Hepatocyte (in vitro differentiated cells): ENCODE measurements at regions not wholly inside any gene's neighbourhood (a gene's known extent, or its start where the extent isn't known, plus 50 kb on each side); places are given as distances from the start of the nearest gene placed in this dataset.

ENCODE experiments used
- DNase-seq: peaks from one replicate; pipeline ENCODE4 v3.0.0-alpha.2; 2016; ENCODE audit warnings: low spot score
- H2AFZ ChIP-seq: fragments of 200-600 bp; sonication (generic); 2 replicates; pipeline ENCODE4 v1.6.0; 2016; ENCODE audit warnings: antibody characterized with exemption, mild to moderate bottlenecking
- H3K27ac ChIP-seq: fragments of 200-600 bp; sonication (generic); 2 replicates; pipeline ENCODE4 v1.5.1; 2016; ENCODE audit warnings: mild to moderate bottlenecking
- H3K27me3 ChIP-seq: fragments of 200-600 bp; sonication (generic); 2 replicates; pipeline ENCODE4 v1.6.1; 2016
- H3K36me3 ChIP-seq: fragments of 200-600 bp; sonication (generic); replicated peaks from 2 replicates; pipeline ENCODE4 v1.5.1; 2016; ENCODE audit warnings: low read depth; ENCODE audit not compliant: insufficient read depth
- H3K4me1 ChIP-seq: fragments of 200-600 bp; sonication (generic); 2 replicates; pipeline ENCODE4 v1.5.1; 2016; ENCODE audit warnings: mild to moderate bottlenecking, moderate library complexity; ENCODE audit not compliant: insufficient read depth
- H3K4me2 ChIP-seq: fragments of 200-600 bp; sonication (generic); 2 replicates; pipeline ENCODE4 v1.6.0; 2016
- H3K4me3 ChIP-seq: fragments of 200-600 bp; sonication (generic); 2 replicates; pipeline ENCODE4 v1.5.1; 2016; ENCODE audit warnings: mild to moderate bottlenecking
- H3K79me2 ChIP-seq: fragments of 200-600 bp; sonication (generic); 2 replicates; pipeline ENCODE4 v1.6.0; 2017; ENCODE audit warnings: mild to moderate bottlenecking
- H3K9me2 ChIP-seq: fragments of 200-600 bp; sonication (generic); replicated peaks from 2 replicates; pipeline ENCODE4 v1.6.0; 2017; ENCODE audit warnings: mild to moderate bottlenecking; ENCODE audit not compliant: insufficient read depth
- H3K9me3 ChIP-seq: fragments of 200-600 bp; sonication (generic); 2 replicates; pipeline ENCODE4 v1.5.1; 2016; ENCODE audit warnings: low read depth, mild to moderate bottlenecking
- H4K20me1 ChIP-seq: fragments of 200-600 bp; sonication (generic); 2 replicates; pipeline ENCODE4 v1.6.0; 2016; ENCODE audit warnings: mild to moderate bottlenecking; ENCODE audit not compliant: insufficient read depth, poor library complexity, severe bottlenecking
- CTCF ChIP-seq: fragments of 200-600 bp; sonication (generic); IDR thresholded peaks from 2 replicates; pipeline ENCODE4 v1.5.1; 2016; ENCODE audit warnings: antibody characterized with exemption, mild to moderate bottlenecking; ENCODE audit not compliant: poor library complexity
- EZH2 ChIP-seq: fragments of 200-600 bp; sonication (generic); IDR thresholded peaks from 2 replicates; pipeline ENCODE4 v1.6.1; 2016; ENCODE audit warnings: antibody characterized with exemption, mild to moderate bottlenecking, borderline replicate concordance
- EZH2phosphoT487 ChIP-seq: fragments of 200-600 bp; sonication (generic); IDR thresholded peaks from one replicate; pipeline ENCODE4 v1.6.1; 2018; ENCODE audit warnings: antibody characterized with exemption, mild to moderate bottlenecking, low read depth, moderate library complexity; ENCODE audit not compliant: unreplicated experiment, severe bottlenecking
- WGBS: methylation state at CpG from one replicate; pipeline ENCODE4 v1.1.6; 2016; ENCODE audit warnings: low lambda C conversion rate; ENCODE audit errors: missing lambda C conversion rate; 5-methylcytosine and 5-hydroxymethylcytosine counted together

GRCh38 chr2:150134223-150134857, 353.1 kb downstream of the RND3 start:
- Histone ChIP-seq H3K79me2 (no peaks in the 10 kb centered on the region), H3K4me3 (no peak overlapping the region), H3K36me3 (no peaks in the 10 kb centered on the region), H3K9me3 (no peaks in the 10 kb centered on the region), H3K4me2 (no peak overlapping the region), H3K27me3 (no peaks in the 10 kb centered on the region), H3K9me2 (no peaks in the 10 kb centered on the region), H3K27ac (peak overlapping the region; percentile 59), H3K4me1 (peaks cover 19% of the 10 kb centered on the region), H4K20me1 (no peaks in the 10 kb centered on the region), H2AFZ (no peak overlapping the region)
- 49% methylated on average over 6 of the region's 6 CpGs for WGBS
- no peak for DNase-seq
- TF ChIP-seq EZH2 (no peak), CTCF (no peak), EZH2phosphoT487 (no peak)

GRCh38 chr2:150133623-150134022, 353.8 kb downstream of the RND3 start:
- DNase-seq: peak; percentile 61
- no peaks in the 10 kb centered on the region for H3K79me2 ChIP-seq
- no peaks in the 10 kb centered on the region for H3K9me2 ChIP-seq
- 73% methylated on average over 5 of the region's 5 CpGs for WGBS
- no peaks in the 10 kb centered on the region for H3K27me3 ChIP-seq
- TF ChIP-seq EZH2phosphoT487 (no peak), EZH2 (no peak), CTCF (no peak)
- H4K20me1 ChIP-seq: no peaks in the 10 kb centered on the region
- peaks cover 19% of the 10 kb centered on the region for H3K4me1 ChIP-seq
- H3K4me2 ChIP-seq: no peak overlapping the region
- no peaks in the 10 kb centered on the region for H3K9me3 ChIP-seq
- H2AFZ ChIP-seq: no peak overlapping the region
- H3K27ac ChIP-seq: peak overlapping the region; percentile 59
- no peaks in the 10 kb centered on the region for H3K36me3 ChIP-seq
- H3K4me3 ChIP-seq: no peak overlapping the region

GRCh38 chr2:150129921-150130575, 357.4 kb downstream of the RND3 start:
- Histone ChIP-seq H2AFZ (no peak overlapping the region), H3K27ac (no peak overlapping the region), H3K4me2 (peak overlapping the region; percentile 25), H3K9me3 (no peaks in the 10 kb centered on the region), H3K9me2 (no peaks in the 10 kb centered on the region), H3K79me2 (no peaks in the 10 kb centered on the region), H3K36me3 (no peaks in the 10 kb centered on the region), H3K4me3 (no peak overlapping the region), H3K27me3 (no peaks in the 10 kb centered on the region), H3K4me1 (peaks cover 26% of the 10 kb centered on the region), H4K20me1 (no peaks in the 10 kb centered on the region)
- TF ChIP-seq CTCF (no peak), EZH2phosphoT487 (no peak), EZH2 (no peak)
- no peak for DNase-seq
- 71% methylated on average over 5 of the region's 5 CpGs for WGBS
